IMR-90 (cell line): ENCODE measurements at regions not wholly inside any gene's neighbourhood (a gene's known extent, or its start where the extent isn't known, plus 50 kb on each side); places are given as distances from the start of the nearest gene placed in this dataset.

Experiments
- ATAC-seq: fragments of 200-7000 bp; cut with Tn5 transposase; 2 replicates; pipeline ENCODE4 v1.9.1; 2020; ENCODE audit warnings: low read depth, mild to moderate bottlenecking, moderate library complexity
- BruUV-seq: library from RNA; stranded (reverse); fragments of 400-500 nt; replicated peaks from 2 replicates; lab custom pipeline; 2021; lab: Mats Ljungman, UMichigan
- CTCF ChIA-PET: fragments of 300-600 bp; formaldehyde crosslinking; extraction: SDS; loops from one replicate; lab custom pipeline; 2021; ENCODE audit warnings: antibody characterized with exemption; lab: Yijun Ruan, JAX
- POLR2A ChIA-PET: fragments of 300-600 bp; sonication (Branson Sonifier 250); formaldehyde crosslinking; loops from one replicate; lab custom pipeline; 2022; ENCODE audit warnings: antibody characterized with exemption; ENCODE audit not compliant: unreplicated experiment; lab: Charles Lee
- DNase-seq: peaks from one replicate; pipeline ENCODE4 v3.0.0; 2013
- H2AFZ ChIP-seq: replicated peaks from 2 replicates; pipeline ENCODE3; 2013; ENCODE audit warnings: low read length, mild to moderate bottlenecking; ENCODE audit not compliant: poor library complexity
- H2AK5ac ChIP-seq: 2 replicates; pipeline ENCODE4 v1.6.1; 2013; ENCODE audit warnings: low read depth, low read length, inconsistent platforms
- H2AK9ac ChIP-seq: replicated peaks from 2 replicates; pipeline ENCODE3; 2013; ENCODE audit warnings: mild to moderate bottlenecking, low read depth, low read length, moderate library complexity; ENCODE audit not compliant: poor library complexity
- H2BK120ac ChIP-seq: 2 replicates; pipeline ENCODE4 v1.6.1; 2013; ENCODE audit warnings: low read depth, low read length, inconsistent platforms
- H2BK15ac ChIP-seq: 3 replicates; pipeline ENCODE4 v1.6.1; 2013; ENCODE audit warnings: low read depth, low read length, inconsistent platforms
- H2BK20ac ChIP-seq: 2 replicates; pipeline ENCODE4 v1.6.1; 2013; ENCODE audit warnings: low read depth, mild to moderate bottlenecking, inconsistent platforms, low read length, moderate library complexity
- H2BK5ac ChIP-seq: 2 replicates; pipeline ENCODE4 v1.6.1; 2013; ENCODE audit warnings: mild to moderate bottlenecking, low read depth, low read length, inconsistent platforms; ENCODE audit not compliant: poor library complexity, severe bottlenecking
- H3K14ac ChIP-seq: replicated peaks from 2 replicates; pipeline ENCODE4 v1.6.1; 2013; ENCODE audit warnings: low read depth, low read length, inconsistent platforms
- H3K18ac ChIP-seq: 2 replicates; pipeline ENCODE4 v1.6.1; 2013; ENCODE audit warnings: low read depth, low read length, control low read depth
- H3K23ac ChIP-seq: 2 replicates; pipeline ENCODE4 v1.6.1; 2013; ENCODE audit warnings: low read depth, low read length, inconsistent platforms
- H3K27ac ChIP-seq: 2 replicates; pipeline ENCODE4 v1.5.1; 2013; ENCODE audit warnings: mild to moderate bottlenecking, control low read depth, low read length; ENCODE audit not compliant: insufficient read depth
- H3K27me3 ChIP-seq: 2 replicates; pipeline ENCODE4 v1.6.1; 2013; ENCODE audit warnings: low read length; ENCODE audit not compliant: control insufficient read depth, insufficient read depth
- H3K36me3 ChIP-seq: 2 replicates; pipeline ENCODE4 v1.6.1; 2013; ENCODE audit warnings: low read length, mixed read lengths; ENCODE audit not compliant: control insufficient read depth, insufficient read depth
- H3K4ac ChIP-seq: 2 replicates; pipeline ENCODE4 v1.6.1; 2013; ENCODE audit warnings: low read depth, low read length, inconsistent platforms
- H3K4me1 ChIP-seq: 2 replicates; pipeline ENCODE4 v1.6.1; 2013; ENCODE audit warnings: low read length, mixed read lengths; ENCODE audit not compliant: control insufficient read depth, insufficient read depth
- H3K4me2 ChIP-seq: 2 replicates; pipeline ENCODE4 v1.6.1; 2013; ENCODE audit warnings: low read depth, mild to moderate bottlenecking, control low read depth, low read length, moderate library complexity
- H3K4me3 ChIP-seq: 2 replicates; pipeline ENCODE4 v1.5.1; 2013; ENCODE audit warnings: low read depth, mild to moderate bottlenecking, control low read depth, low read length, moderate library complexity; ENCODE audit not compliant: insufficient read depth
- H3K56ac ChIP-seq: 2 replicates; pipeline ENCODE4 v1.6.1; 2013; ENCODE audit warnings: low read length, inconsistent platforms; ENCODE audit not compliant: insufficient read depth; ENCODE audit errors: extremely low read depth
- H3K79me1 ChIP-seq, 2 experiments: 2 replicates each; pipeline ENCODE4 v1.6.1; 2013; ENCODE audit warnings: low read length in 2 of 2, inconsistent platforms in 1 of 2, low read depth in 1 of 2
- H3K9ac ChIP-seq: 2 replicates; pipeline ENCODE4 v1.6.1; 2013; ENCODE audit warnings: low read depth, low read length, control low read depth
- H3K9me1 ChIP-seq: 2 replicates; pipeline ENCODE4 v1.6.1; 2013; ENCODE audit warnings: low read length, inconsistent platforms; ENCODE audit not compliant: insufficient read depth
- H3K9me3 ChIP-seq: 2 replicates; pipeline ENCODE4 v1.6.1; 2013; ENCODE audit warnings: low read length; ENCODE audit not compliant: control insufficient read depth, insufficient read depth
- H4K20me1 ChIP-seq: 2 replicates; pipeline ENCODE4 v1.6.1; 2013; ENCODE audit warnings: low read length, inconsistent platforms; ENCODE audit not compliant: insufficient read depth
- H4K5ac ChIP-seq: 2 replicates; pipeline ENCODE4 v1.6.1; 2013; ENCODE audit warnings: mild to moderate bottlenecking, low read depth, low read length, control low read depth
- H4K8ac ChIP-seq, 2 experiments: 2 replicates each; pipeline ENCODE4 v1.6.1; 2013; ENCODE audit warnings: low read depth in 2 of 2, low read length in 2 of 2, control low read depth in 1 of 2, inconsistent platforms in 1 of 2
- H4K91ac ChIP-seq: 2 replicates; pipeline ENCODE4 v1.6.1; 2013; ENCODE audit warnings: low read depth, low read length, inconsistent platforms; ENCODE audit not compliant: insufficient read depth
- BHLHE40 ChIP-seq: fragments of 150-350 bp; IDR thresholded peaks from 2 replicates; pipeline ENCODE4 v1.6.1; 2016; ENCODE audit warnings: mild to moderate bottlenecking, low read depth, low read length
- MAFK ChIP-seq: IDR thresholded peaks from 2 replicates; pipeline ENCODE4 v1.6.1; 2012; ENCODE audit warnings: low read depth, low read length, improper control_type of control experiment
- WGBS, 2 experiments: methylation state at CpG; one replicate each; pipeline versions ENCODE4 v1.1.5 to v1.1.7; 2013; ENCODE audit warnings: missing lambda C conversion rate in 2 of 2; ENCODE audit not compliant: insufficient read length in 1 of 2; ENCODE audit errors: extremely low coverage in 2 of 2; 5-methylcytosine and 5-hydroxymethylcytosine counted together
- dilution Hi-C: fragments of 300-500 bp; cut with HindIII; formaldehyde crosslinking; loops from one replicate; pipeline ENCODE4 v1.14.3; 2018; ENCODE audit warnings: low sequenced_read_pairs; ENCODE audit not compliant: unreplicated experiment
- in situ Hi-C: fragments of 300-500 bp; cut with MboI; formaldehyde crosslinking; loops from 3 replicates; pipeline ENCODE4 v1.14.3; 2019; ENCODE audit warnings: low sequenced_read_pairs, inconsistent platforms, mixed read lengths
- intact Hi-C: fragments of 100-400 bp; cut with micrococcal nuclease; formaldehyde crosslinking; loops from 2 replicates; pipeline ENCODE4 v1.10.0; 2022

- Histone ChIP-seq H2BK120ac (no peak overlapping the region), H3K27me3 (no peaks in the 10 kb centered on the region), H4K5ac (no peak overlapping the region), H3K9me3 (no peaks in the 10 kb centered on the region), H3K36me3 (no peaks in the 10 kb centered on the region), H4K91ac (no peak overlapping the region), H2BK20ac (no peak overlapping the region), H3K14ac (no peak overlapping the region), H2AK9ac (no peak overlapping the region), H3K9ac (no peak overlapping the region), H3K56ac (no peak overlapping the region), H3K9me1 (no peaks in the 10 kb centered on the region), H4K8ac (no peak overlapping the region), H2AFZ (no peak overlapping the region), H3K4me3 (no peak overlapping the region), H3K4me2 (no peak overlapping the region), H3K18ac (no peak overlapping the region), H2AK5ac (no peak overlapping the region), H3K4me1 (no peaks in the 10 kb centered on the region; the same call in 1 of the 2 replicates), H3K27ac (no peak overlapping the region), H2BK5ac (no peak overlapping the region), H3K79me1 (no peaks in the 10 kb centered on the region), H4K20me1 (no peaks in the 10 kb centered on the region), H2BK15ac (no peak overlapping the region), H3K4ac (no peak overlapping the region), H3K23ac (no peak overlapping the region)
- DNase-seq (peak; percentile 59), ATAC-seq (no peak)
- POLR2A ChIA-PET = interaction anchor here (0.6 kb wide), 1 partner anchor 277 kb away, joined by 3 read pairs; no protein-coding TSS in a partner anchor
- CTCF ChIA-PET = no interaction called here
- in situ Hi-C loops = no loop called here
- TF ChIP-seq MAFK (no peak), BHLHE40 (peak; percentile 50; the same call in 1 of the 2 replicates)
- no CpG with 5 or more reads among the region's 4 CpGs for WGBS, 2 experiments
- no TSS peak for BruUV-seq
- dilution Hi-C loops = no loop called here
- intact Hi-C loops = no loop called here
These were observed 617.5 kb upstream of the NECTIN3 start for GRCh38 chr3:110454066-110454465.
